GM18870 (cell line): ENCODE measurements at regions not wholly inside any gene's neighbourhood (a gene's known extent, or its start where the extent isn't known, plus 50 kb on each side); places are given as distances from the start of the nearest gene placed in this dataset.

Experiments used
- ATAC-seq: cut with Tn5 transposase; IDR thresholded peaks from one replicate; pipeline ENCODE4 v1.9.1; 2021; ENCODE audit warnings: moderate library complexity; ENCODE audit not compliant: unreplicated experiment

DNA sequence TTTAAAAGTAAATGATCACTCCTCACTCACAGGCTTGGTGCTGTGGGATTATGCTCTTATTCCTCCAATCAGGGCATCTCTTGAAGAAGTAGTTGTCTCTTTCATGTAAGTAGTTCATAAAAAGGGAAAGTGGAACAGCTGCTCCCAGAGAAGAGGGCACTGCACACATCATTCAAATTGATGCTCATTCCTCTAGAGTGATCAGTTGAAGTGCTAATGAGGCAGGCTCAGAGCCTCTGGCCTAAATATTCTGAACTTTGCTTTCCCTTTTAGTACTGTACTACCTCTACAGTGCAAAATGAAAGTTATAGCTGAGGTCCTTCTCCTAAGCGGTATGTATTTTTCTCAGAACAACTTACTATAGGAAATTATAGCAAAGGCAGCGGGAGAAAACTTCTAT, 1453.1 kb downstream of the ARAP2 start:
- no peak for ATAC-seq

DNA sequence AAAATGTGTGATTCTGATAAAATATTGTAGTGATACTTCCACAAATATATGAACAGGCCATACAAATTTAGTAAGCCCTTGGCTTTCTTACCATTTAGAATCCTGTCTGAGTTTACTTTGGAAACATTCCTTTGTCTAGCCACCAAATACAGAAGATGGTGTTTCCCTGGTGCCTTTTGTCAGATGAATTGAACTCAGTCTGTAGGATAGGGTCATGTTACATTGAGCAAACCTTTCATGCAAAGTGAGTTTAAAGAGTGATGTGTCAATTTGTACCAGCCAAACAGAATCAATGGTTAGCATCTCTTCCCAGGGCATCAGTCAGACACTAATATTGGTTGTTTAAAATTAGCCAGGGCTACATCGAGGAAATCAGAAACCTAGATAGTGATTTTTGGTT, 1443.4 kb downstream of the ARAP2 start:
- ATAC-seq, result no peak

DNA sequence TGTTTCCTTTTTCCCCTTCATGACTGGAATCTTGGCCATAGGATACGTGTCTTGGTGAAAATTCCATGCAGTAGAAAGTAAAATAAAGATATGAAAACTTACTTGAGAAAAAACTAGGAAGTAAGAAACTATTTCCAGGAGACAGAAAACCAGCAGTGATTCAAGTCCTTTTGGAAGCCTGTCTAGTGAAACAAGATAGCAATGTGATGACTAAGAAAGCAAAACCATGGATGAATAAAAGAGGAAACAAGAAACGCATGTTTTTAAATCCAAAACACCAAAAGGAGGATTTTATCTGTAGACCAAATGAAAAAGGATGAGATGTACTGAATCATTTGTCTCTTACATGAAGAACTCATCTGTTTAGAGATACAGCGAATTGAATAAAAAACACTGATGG, 1430.0 kb downstream of the ARAP2 start:
- ATAC-seq, result no peak

DNA sequence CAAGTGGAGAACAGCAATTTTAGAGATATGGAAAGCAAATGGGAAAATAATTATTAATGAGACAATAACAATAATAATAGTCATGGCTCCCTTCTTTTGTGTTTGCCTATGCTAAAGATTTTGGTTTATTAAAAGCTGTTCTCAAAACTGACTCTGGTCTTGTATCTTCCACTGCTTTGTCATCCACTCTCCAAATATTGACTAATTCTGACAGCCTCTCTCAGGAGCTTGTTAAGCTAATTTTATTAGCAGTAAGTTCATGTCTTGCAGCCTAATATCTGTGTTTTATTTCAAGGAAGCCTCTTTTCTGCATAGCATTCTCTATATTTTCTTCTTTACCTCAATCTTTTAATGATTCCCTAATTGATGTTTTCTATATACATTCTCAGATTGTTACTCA, 1419.8 kb downstream of the ARAP2 start:
- ATAC-seq, result no peak

DNA sequence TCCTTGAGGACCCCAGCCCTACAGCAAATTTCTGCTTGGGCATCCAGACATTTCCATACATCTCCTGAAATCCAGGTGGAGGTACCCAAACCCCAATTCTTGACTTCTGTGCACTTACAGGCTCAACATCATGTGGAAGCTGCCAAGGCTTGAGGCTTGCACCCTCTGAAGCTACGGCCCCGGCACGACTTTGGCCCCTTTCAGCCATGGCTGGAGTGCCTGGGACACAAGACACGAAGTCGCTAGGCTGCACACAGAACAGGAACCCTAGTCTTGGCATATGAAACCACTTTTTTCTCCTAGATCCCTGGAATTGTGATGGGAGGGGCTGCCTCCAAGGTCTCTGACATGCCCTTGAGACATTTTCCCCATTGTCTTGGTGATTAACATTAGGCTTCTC, 1417.7 kb downstream of the ARAP2 start:
- ATAC-seq, result no peak

DNA sequence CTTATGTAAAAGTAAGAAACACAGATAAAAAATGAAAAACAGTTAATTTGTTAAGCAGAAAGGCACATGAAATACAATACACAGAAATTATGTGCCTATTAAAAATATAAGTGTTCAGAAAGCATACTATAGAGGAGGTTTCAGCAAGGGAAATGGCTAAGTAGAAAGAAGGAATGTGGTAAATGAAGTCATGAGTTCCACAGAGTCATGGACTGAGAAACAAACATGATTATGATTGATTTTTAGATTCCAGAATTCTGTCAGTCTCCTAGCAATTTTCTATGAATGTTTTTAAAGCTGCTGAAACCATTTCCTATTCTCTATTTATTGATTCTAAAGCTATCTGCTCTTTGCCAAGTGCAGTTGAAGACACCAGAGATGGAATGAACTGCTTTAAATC, 1398.4 kb downstream of the ARAP2 start:
- ATAC-seq, result no peak

DNA sequence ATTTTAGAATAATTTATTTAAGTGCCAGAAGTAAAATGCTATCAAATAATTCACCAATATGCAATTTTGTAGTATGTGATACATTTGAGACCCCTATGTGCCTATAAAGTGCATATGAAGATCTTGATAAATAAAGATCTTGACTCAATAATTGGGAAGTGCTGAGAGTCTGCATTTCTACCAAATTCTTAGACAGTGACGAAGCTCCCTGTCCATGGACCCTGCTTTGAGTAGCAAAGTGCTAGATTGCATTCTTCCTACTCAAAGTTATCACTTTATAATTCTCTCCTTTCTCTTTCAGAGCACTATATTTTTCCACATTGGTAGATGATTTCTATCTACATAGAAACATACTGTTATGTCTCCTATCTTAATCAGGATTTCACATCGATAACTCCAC, 1393.9 kb downstream of the ARAP2 start:
- no peak for ATAC-seq

DNA sequence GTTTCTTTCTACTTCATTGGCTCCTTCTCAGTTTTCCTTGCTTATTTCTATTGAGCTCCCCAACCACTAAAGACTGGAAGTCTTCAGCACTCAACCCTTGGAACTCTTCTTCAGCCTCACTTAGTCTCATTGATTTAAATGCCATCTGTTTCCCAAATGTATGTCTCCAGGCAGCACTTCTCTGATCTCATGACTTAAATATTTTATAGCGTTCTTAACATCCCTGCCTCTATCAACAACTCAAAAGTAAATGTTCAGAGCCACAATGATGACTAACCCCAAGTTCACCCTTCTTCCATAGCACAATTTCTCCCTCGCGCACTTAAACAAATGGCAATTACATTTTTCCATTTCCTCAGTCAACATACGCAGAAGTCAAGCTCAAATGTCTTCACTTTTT, 1393.3 kb downstream of the ARAP2 start:
- no peak for ATAC-seq

DNA sequence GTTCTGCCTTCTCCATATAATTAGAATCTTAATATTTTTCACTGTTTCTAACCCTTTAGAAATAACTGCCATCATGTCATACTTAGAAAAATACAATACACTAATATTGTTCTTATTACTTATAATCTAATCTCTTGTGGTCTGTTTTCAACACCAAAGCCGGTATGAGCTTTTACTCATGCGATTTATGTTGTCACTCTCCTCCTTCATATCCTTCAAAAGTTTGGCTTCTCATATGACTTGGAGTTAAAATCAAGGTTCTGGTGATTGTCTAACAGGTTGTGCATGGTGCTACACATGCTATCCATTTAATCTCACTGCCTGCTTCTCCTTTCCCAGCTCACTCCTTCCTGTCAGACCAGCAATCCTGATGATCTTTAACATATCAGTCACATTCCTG, 1392.9 kb downstream of the ARAP2 start:
- no peak for ATAC-seq

DNA sequence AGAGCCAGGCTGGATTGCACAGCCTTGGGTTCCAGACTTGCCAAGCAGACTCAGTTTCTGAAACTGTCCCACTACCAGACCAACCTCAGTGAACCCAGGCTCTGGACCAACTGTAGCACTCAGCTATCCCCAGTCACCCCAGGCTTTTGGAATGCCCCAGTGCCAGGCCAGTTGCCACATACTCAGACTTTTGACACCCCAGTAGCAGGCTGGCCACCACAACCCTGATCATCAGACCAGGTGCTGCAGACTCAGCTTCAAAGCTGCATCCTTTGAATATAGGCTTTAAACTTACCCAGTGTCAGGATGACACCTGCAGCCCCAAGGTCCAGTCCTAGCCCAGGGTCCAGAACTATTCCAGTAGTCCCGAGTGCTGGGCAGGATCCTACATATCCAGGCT, 1389.9 kb downstream of the ARAP2 start:
- ATAC-seq, result no peak

DNA sequence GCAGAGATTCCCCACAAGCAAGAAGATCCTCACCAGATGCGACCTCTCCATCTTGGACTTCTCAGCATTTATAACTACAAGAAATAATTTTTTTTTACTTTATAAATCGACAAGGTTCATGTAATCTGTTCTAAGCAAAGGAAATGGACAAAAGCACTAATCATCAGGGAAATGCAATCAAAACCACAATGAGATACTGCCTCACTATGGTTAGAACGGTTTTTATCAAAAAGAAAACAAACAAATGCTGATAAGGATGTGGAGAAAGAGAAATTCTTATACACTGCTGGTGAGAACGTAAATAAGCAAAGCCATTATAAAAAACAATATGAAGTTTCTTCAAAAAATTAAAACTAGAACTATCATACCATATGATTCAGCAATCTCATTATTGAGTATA, 1382.6 kb downstream of the ARAP2 start:
- ATAC-seq, result no peak

DNA sequence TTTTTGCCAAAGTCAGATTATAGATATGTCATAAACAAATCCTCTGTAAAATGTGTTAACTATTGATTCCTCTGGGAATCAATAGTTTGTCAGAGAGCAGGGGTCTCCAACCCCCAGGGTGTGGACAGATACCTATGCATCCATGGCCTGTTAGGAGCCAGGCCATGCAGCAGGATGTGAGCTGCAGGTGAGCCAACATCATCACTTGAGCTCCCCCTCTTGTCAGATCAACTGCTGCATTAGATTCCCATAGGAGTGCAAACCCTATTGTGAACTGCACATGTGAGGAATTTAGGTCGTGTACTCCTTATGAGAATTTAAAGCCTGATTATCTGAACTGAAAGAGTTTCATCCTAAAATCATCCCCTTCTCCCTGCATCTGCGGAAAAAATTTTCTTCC, 1365.4 kb downstream of the ARAP2 start:
- no peak for ATAC-seq

DNA sequence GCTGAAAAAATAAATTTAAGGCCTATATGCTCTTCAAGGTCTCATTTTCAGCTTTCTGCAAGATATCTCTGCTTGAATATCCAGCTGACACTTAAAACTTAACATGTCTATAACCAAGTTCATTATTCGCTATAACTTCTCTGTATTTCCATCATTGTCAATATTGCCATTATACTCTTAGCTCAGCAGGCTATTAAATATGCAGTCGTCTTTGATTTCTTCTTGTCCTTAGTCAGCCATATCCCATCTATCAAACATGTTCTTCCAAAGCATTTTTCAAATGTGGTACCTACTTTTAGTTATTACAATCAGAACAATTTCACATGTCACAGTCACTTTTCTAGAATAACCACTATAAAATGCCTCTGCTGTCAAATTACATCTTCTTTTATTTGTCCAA, 1364.1 kb downstream of the ARAP2 start:
- ATAC-seq, result no peak

DNA sequence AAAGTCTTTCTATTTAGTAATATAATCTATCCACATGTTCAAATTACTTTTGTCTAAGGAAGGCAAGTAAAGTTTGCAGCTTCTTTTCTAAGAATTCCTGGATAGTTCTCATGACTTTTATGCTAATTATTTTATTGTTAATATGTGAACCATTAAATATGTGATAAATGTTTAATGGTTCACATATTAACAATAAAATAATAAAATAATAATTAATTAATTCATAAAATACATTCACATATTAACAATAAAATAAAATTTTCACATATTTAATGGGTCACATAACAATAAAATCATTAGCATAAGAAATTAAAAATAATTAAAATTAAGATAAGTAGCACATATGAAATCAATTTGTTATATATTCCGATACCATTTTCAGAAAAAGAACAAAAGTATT, 1352.4 kb downstream of the ARAP2 start:
- ATAC-seq, result no peak

DNA sequence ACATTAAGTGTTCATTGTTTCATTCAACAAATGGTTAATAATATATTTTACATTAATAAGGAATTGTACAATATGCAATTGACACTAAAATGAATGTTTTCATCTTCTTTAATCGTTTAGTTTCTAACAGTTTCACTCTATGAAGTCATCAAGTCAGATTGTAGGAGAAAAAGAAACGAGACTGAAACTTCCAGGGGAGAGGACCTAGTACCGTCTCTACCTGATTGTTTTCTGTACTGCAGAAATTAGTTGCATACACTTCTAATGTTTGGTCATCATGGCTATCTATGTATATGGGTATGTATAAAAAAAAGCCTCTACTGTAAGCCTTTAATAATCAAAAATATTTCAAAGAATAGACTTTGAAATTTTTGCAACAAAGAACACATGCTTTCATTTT, 1350.9 kb downstream of the ARAP2 start:
- ATAC-seq, result no peak

DNA sequence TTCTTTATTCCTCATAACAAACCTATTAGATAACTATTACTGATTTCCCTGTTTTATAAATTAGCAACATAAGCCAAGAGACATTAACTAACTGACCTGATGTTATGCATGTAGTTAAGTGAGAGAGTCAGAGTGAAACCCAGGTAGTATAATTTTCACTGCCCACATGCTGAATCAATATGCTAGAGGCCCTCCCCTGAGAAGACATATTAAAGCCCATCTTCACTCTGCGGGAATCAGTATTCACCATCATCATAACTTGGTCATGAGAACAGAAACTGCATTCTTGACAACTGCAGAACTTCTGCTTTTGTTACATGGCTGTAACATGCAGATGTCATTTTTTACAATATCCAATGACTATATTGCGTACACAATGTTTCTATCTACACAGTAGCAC, 1324.3 kb downstream of the ARAP2 start:
- ATAC-seq, result no peak

DNA sequence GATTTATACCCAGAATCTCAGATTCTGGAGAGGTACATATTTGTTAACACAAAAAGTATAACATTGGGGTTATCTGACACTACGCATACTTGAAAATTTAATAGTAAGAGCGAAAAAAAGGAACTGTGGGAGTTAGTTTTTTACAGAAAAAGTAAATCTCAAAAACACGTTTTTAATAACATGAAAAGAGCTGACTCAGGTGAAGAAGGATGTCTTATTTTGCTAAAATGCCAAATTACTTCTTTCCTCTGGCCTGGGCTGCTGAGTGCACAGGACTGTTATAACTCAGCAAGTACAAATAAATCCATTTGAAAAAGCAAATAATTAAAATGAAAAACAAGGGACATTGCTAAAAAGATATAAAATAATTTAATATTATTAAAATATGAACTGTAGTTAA, 1322.9 kb downstream of the ARAP2 start:
- no peak for ATAC-seq

DNA sequence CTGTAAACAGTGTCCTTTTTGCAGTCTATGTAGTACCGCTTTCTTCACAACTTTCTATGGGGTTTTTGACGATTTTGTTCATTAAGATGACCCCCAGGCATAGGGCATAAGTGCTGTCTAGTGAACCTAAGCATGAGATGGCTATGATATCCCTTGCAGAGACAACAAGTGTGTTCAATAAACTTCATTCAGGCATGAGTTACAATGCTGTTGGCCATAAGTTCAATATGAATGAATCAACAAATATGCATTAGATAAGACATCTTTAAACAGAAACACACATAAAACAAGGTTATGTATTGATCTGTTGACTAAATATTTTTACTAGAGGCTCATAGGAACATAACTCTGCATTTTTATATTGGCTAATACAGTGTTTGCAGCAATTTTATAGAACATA, 1322.0 kb downstream of the ARAP2 start:
- ATAC-seq, result no peak

DNA sequence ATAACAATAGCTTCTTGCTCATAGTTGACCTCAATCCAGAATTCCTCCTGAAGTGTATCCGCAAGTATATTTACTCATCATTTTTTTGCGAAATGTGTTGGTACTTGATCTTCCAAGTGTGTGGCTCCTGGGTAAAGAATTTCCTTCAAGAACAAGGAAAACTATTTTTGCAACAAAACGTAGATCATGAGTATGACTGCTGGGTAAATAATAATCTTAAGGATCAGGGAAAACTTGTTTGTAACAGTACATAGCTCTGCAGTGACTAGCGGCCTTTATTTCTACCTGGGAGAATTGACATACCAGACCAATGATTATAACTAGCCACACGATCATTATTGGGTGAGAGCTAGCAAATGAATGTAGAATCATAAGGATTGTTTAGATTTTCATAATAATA, 1311.7 kb downstream of the ARAP2 start:
- ATAC-seq, result no peak

DNA sequence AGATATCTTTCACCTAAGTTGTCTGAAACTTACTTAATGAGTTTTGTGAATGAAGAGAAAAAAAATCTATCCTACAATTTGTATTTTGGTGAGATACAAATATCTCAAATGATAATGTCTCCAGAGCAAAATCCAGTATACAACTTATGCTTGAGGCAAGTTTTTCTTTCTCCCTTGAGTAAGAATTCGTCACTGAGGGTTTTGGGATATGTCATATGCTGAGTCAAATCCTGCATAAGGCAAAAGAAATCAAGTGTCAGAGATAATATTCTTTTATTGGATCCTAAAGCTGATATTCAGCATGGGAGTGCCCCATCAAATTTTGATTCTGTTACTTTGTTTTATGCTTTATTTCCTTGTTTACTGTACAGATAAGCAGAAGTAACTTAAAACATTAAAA, 1308.6 kb downstream of the ARAP2 start:
- no peak for ATAC-seq

DNA sequence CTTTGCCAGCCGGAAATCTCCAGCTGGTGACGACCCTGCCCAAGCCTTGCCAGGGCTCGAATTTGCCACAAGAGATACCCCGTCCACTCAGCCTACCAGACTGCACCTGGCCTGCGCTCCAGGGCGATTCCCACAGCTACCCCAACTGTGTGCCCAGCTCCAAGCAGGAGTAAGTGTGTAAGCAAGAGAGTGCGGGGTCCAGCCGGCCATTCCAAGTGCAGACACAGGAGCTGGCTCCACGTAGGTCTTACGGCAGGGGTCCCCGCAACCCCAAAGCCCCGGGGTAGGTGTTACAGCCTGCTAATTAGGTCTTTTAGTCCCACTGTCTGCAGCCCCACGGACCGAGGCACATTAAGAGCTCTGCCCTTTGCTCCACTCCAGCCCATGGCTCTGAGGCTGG, 1305.2 kb downstream of the ARAP2 start:
- ATAC-seq, result no peak

DNA sequence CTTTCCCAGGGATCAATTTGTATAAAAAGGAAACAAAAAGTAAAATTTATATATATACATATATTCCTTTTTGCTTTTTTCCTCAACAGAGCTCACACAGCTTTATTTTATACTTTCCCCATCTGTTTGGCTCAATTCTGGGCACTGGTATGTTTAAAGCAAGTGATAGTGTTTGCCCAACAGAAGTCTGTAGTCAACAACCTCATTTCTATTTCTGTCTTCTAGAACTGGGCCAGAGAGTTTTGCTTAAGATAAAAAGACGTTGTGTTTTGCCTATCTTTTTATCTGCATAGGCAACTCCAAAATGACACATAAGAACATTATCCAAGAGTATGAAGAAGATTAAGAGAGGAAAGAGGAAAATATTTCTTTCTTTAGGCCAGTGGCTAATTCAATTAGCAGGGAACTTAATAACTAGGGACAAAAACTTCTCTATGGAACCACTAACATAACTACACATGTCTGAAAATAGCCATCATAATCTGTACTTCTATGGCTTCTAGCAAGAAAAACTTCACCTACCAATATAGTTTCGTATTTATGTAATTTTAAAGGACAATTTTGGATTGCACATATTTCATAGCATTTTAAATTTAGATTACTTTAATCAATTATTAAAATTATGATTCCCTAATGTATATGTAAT, 1300.5 kb downstream of the ARAP2 start:
- no peak for ATAC-seq

DNA sequence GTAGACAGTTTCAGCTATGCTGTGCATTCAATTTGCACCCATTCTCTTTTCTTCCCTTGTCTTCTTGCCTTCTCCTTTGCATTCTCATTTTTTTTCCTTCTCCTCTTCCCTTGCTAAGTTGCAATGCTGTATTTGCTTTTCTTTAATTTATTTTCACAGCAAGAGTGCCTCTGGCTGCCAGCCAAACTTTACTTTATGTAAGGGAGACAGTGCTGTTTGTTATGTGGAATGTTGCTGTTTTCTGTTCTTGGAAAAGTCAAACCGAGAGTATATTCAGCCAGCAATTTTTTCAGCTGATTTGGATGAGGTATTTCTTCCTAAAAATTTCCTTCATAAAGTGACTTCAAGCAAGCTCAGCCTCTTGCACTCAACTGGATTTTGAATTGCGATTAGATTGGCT, 1293.4 kb downstream of the ARAP2 start:
- no peak for ATAC-seq
